Stimulated activated naive CD8-positive, alpha-beta T cell treated with anti-CD3 and anti-CD28 coated beads, Interleukin-15, amount 100 ng/mL, for 72 hours (primary cell): ENCODE measurements at regions not wholly inside any gene's neighbourhood (a gene's known extent, or its start where the extent isn't known, plus 50 kb on each side); places are given as distances from the start of the nearest gene placed in this dataset.

Source experiments
- ATAC-seq: fragments of 150-1000 bp; cut with Tn5 transposase; 2 replicates; pipeline ENCODE4 v1.10.0; 2021; ENCODE audit warnings: mild to moderate bottlenecking, moderate library complexity
- DNase-seq, 2 donors: peaks; one replicate each; pipeline ENCODE4 v3.0.0; 2021 to 2022
- H3K27ac Mint-ChIP-seq, 2 donors: one replicate each; pipeline ENCODE4 v1.8.0; 2022; ENCODE audit warnings: mild to moderate bottlenecking in 2 of 2, mixed read lengths in 2 of 2, moderate library complexity in 2 of 2
- H3K27me3 Mint-ChIP-seq: one replicate; pipeline ENCODE4 v1.8.0; 2022; ENCODE audit warnings: mixed read lengths
- H3K4me1 Mint-ChIP-seq: one replicate; pipeline ENCODE4 v1.8.0; 2022; ENCODE audit warnings: mild to moderate bottlenecking, mixed read lengths
- H3K4me3 Mint-ChIP-seq, 2 donors: one replicate each; pipeline ENCODE4 v1.8.0; 2022; ENCODE audit warnings: mild to moderate bottlenecking in 2 of 2, mixed read lengths in 2 of 2, moderate library complexity in 1 of 2
- H3K9me3 Mint-ChIP-seq, 2 donors: one replicate each; pipeline ENCODE4 v1.8.0; 2022; ENCODE audit warnings: mixed read lengths in 2 of 2

DNA sequence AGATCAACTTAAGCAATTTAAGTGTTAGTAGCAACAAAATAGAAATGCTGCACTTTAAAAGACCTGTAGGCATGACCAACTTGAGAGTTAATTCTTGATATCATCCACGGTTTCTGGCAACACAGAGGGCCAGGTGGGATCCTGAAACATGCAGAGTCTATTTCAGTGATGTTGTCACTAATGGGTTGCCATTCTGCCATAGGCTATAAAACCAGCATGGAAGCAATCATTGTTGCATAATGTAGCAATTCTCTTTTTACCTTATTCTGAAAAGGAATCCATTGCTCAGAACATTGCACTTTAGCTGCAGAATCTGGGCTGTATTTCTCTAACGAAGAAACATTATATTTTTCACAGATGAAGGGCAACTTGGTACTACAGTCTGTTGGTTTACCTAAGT is 53.9 kb upstream of the CD302 start:
- Mint-ChIP-seq H3K9me3 (no peaks in the 10 kb centered on the region), H3K4me3 (no peak overlapping the region), H3K4me1 (no peaks in the 10 kb centered on the region), H3K27ac (no peak overlapping the region), H3K27me3 (no peaks in the 10 kb centered on the region)
- no peak for ATAC-seq
- DNase-seq, result no peak

DNA sequence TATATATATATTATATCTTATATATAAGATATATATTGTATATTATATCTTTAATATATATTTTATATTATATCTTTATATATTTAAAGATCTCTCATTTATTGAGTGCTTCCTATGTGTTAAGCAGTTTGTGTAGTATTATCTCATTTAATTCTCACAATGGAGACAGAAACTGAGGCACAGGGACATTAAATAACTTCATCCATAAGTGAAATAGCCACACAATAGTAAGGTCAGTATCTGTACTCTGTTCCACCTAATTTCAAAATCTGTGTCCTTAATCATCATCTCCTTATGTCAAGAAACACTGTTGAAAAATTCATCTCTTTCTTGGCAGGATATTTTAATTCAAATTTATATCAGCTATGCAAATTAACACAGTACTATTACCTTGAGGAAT is 52.8 kb upstream of the CD302 start:
- H3K27ac Mint-ChIP-seq, result no peak overlapping the region
- DNase-seq, result no peak
- no peaks in the 10 kb centered on the region for H3K9me3 Mint-ChIP-seq
- H3K27me3 Mint-ChIP-seq, result no peaks in the 10 kb centered on the region
- ATAC-seq, result no peak
- no peak overlapping the region for H3K4me3 Mint-ChIP-seq
- no peaks in the 10 kb centered on the region for H3K4me1 Mint-ChIP-seq

DNA sequence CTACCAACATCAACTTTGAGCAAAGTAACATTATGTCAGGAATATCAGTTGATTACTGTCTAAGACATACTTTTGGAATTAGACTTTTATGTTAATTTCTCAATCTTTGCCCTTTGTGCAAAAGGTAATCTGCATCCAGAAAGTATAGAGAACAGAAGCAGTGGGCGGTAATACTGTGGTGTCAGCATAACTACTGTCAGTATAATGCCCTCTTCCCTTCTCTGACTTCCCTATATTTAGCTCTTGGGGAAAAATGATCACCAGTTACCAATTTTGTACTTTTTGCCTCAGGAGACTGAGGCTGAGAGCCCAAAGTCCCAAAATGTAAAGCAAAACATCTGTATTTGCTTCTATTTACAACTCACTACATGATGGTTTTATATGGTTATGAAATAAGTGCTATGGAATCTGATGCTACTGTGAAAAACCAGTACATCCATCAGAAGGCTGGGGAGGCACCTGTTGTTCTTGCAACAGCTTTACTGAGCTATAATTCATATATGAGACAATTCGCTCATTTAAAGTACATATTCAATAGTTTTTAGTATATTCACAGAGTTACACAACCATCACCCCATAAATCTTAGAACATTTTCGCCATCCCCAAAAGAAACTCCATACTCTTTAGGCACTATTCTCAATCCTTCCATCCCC is 51.3 kb upstream of the CD302 start:
- DNase-seq, result no peak
- Mint-ChIP-seq H3K27ac (no peak overlapping the region), H3K27me3 (no peaks in the 10 kb centered on the region), H3K4me3 (no peak overlapping the region), H3K9me3 (no peaks in the 10 kb centered on the region), H3K4me1 (no peaks in the 10 kb centered on the region)
- no peak for ATAC-seq
